Spleen (tissue), 11 donors: ENCODE measurements at regions not wholly inside any gene's neighbourhood (a gene's known extent, or its start where the extent isn't known, plus 50 kb on each side); places are given as distances from the start of the nearest gene placed in this dataset.

Experiments used
- DNase-seq: peaks from one replicate; pipeline ENCODE4 v3.0.0-alpha.2; 2020
- H3K27ac ChIP-seq, 8 donors: fragments of 200-600 bp; sonication (generic) in 7 of 8; 1 replicate in 4 of 8; 2 replicates in 4 of 8; pipeline versions ENCODE4 v1.5.0 to v1.8.0; 2016 to 2021; ENCODE audit warnings: inconsistent platforms in 4 of 8, mild to moderate bottlenecking in 4 of 8, moderate library complexity in 1 of 8
- H3K27me3 ChIP-seq, 7 donors: fragments of 200-600 bp; sonication (generic) in 6 of 7; replicated peaks in 1 of 7; 1 replicate in 4 of 7; 2 replicates in 3 of 7; pipeline versions ENCODE4 v1.5.0 to v1.8.0; 2016 to 2021; ENCODE audit warnings: inconsistent platforms in 3 of 7, mild to moderate bottlenecking in 1 of 7
- H3K36me3 ChIP-seq, 6 donors: fragments of 200-600 bp; sonication (generic) in 5 of 6; 1 replicate in 4 of 6; 2 replicates in 2 of 6; pipeline versions ENCODE4 v1.5.0 to v1.8.0; 2016 to 2021; ENCODE audit warnings: inconsistent platforms in 2 of 6
- H3K4me1 ChIP-seq, 6 donors: fragments of 200-600 bp; sonication (generic) in 5 of 6; 1 replicate in 3 of 6; 2 replicates in 3 of 6; pipeline versions ENCODE4 v1.5.0 to v1.8.0; 2016 to 2021; ENCODE audit warnings: inconsistent platforms in 3 of 6
- H3K4me3 ChIP-seq, 8 donors: fragments of 200-600 bp; sonication (generic) in 7 of 8; 1 replicate in 4 of 8; 2 replicates in 4 of 8; pipeline versions ENCODE4 v1.5.0 to v1.8.0; 2016 to 2021; ENCODE audit warnings: inconsistent platforms in 4 of 8, mild to moderate bottlenecking in 4 of 8, moderate library complexity in 2 of 8
- H3K9me3 ChIP-seq, 8 donors: fragments of 200-600 bp; sonication (generic) in 7 of 8; 1 replicate in 4 of 8; 2 replicates in 4 of 8; pipeline versions ENCODE4 v1.5.0 to v1.8.0; 2016 to 2021; ENCODE audit warnings: inconsistent platforms in 4 of 8
- CTCF ChIP-seq, 11 experiments: fragments of 200-600 bp in 7 of 11; fragments of 450-650 bp in 4 of 11; sonication (generic) in 4 of 11; IDR thresholded peaks in 8 of 11; conservative IDR thresholded peaks in 3 of 11; 1 replicate in 7 of 11; 2 replicates in 4 of 11; pipeline versions ENCODE4 v1.4.0 to v1.8.0; 2016 to 2021; ENCODE audit warnings: antibody characterized with exemption in 11 of 11, inconsistent platforms in 4 of 11, mild to moderate bottlenecking in 1 of 11
- POLR2A ChIP-seq, 3 donors: fragments of 450-650 bp; IDR thresholded peaks; one replicate each; pipeline ENCODE4 v1.5.1; 2017; ENCODE audit warnings: antibody characterized with exemption in 3 of 3, mild to moderate bottlenecking in 1 of 3
- POLR2AphosphoS5 ChIP-seq, 3 donors: sonication (generic); formaldehyde crosslinking; IDR thresholded peaks; one replicate each; pipeline ENCODE4 v1.5.1; 2017; ENCODE audit warnings: antibody characterized with exemption in 3 of 3
- WGBS, 5 donors: extraction: QIAGEN DNeasy Blood & Tissue Kit in 3 of 5; methylation state at CpG; one replicate each; pipeline versions ENCODE4 v1.1.5 to v1.1.7; 2013 to 2018; 5-methylcytosine and 5-hydroxymethylcytosine counted together
- intact Hi-C: fragments of 100-400 bp; cut with DNase I; formaldehyde crosslinking; loops from one replicate; pipeline ENCODE4 v1.15.0; 2023; ENCODE audit warnings: low total_unique reads
- donor health status: healthy with polysubstance abuse.
- donor health status: DM: no; HTN: no; CAD: no; lungs with moderate emphysema.
- donor health status: DM: no; HTN: no; CAD: no.
- donor health status: Bipolar disorder and iron deficiency.
- donor health status: healthy.
- donor health status: DM: no; HTN: no; CAD: no.
- donor health status: DM: yes; HTN: yes; CAD: no.

- intact Hi-C loops = no loop called here
- 68 to 90% (median 86%) methylated on average over 4 of the region's 4 CpGs for WGBS, 5 donors
- Histone ChIP-seq H3K4me3 (no peak overlapping the region), H3K27ac (no peak overlapping the region), H3K36me3 (no peaks in the 10 kb centered on the region), H3K9me3 (no peaks in the 10 kb centered on the region), H3K4me1 (no peaks in the 10 kb centered on the region), H3K27me3 (no peaks in the 10 kb centered on the region)
- TF ChIP-seq POLR2AphosphoS5 (IDR thresholded peaks at IDR 0.05) = no peak
- no peak for TF ChIP-seq CTCF (IDR thresholded peaks at IDR 0.05 in 8 of 11, conservative IDR thresholded peaks at IDR 0.05 in 3 of 11)
- TF ChIP-seq POLR2A (IDR thresholded peaks at IDR 0.05) = no peak
- no peak for DNase-seq
Observed at GRCh38 chr21:33968995-33969348, 53.4 kb upstream of the ATP5PO start.

GRCh38 chr21:33968080-33968994 is 52.7 kb upstream of the ATP5PO start:
- H3K27ac ChIP-seq = no peak overlapping the region
- no peaks in the 10 kb centered on the region for H3K4me1 ChIP-seq

GRCh38 chr21:33967086-33967571 is 51.5 kb upstream of the ATP5PO start:
- H3K27ac ChIP-seq = no peak overlapping the region
- WGBS, 5 donors = 81 to 88% (median 86%) methylated on average over 5 of the region's 5 CpGs

More at GRCh38 chr21:33968080-33968994, 52.7 kb upstream of the ATP5PO start:
- Histone ChIP-seq H3K9me3 (no peaks in the 10 kb centered on the region), H3K27me3 (no peaks in the 10 kb centered on the region), H3K4me3 (peak overlapping the region in 1 of 8 donors; percentile 34), H3K36me3 (no peaks in the 10 kb centered on the region)
- intact Hi-C loops = no loop called here
- TF ChIP-seq POLR2A (IDR thresholded peaks at IDR 0.05) (no peak), POLR2AphosphoS5 (IDR thresholded peaks at IDR 0.05) (no peak), CTCF (IDR thresholded peaks at IDR 0.05 in 8 of 11, conservative IDR thresholded peaks at IDR 0.05 in 3 of 11) (no peak)
- no peak for DNase-seq
- 59 to 80% (median 67%) methylated on average over 5 of the region's 5 CpGs for WGBS, 5 donors

More at GRCh38 chr21:33967086-33967571, 51.5 kb upstream of the ATP5PO start:
- intact Hi-C loops = no loop called here
- H3K9me3 ChIP-seq = no peaks in the 10 kb centered on the region
- H3K4me3 ChIP-seq = no peak overlapping the region
- H3K27me3 ChIP-seq = no peaks in the 10 kb centered on the region
- no peak for DNase-seq
- no peaks in the 10 kb centered on the region for H3K4me1 ChIP-seq
- no peak for TF ChIP-seq POLR2A (IDR thresholded peaks at IDR 0.05)
- TF ChIP-seq POLR2AphosphoS5 (IDR thresholded peaks at IDR 0.05) = no peak
- TF ChIP-seq CTCF (IDR thresholded peaks at IDR 0.05 in 8 of 11, conservative IDR thresholded peaks at IDR 0.05 in 3 of 11) = no peak
- H3K36me3 ChIP-seq = no peaks in the 10 kb centered on the region
